Mucosa of rectum (tissue), 2 donors: ENCODE measurements at regions not wholly inside any gene's neighbourhood (a gene's known extent, or its start where the extent isn't known, plus 50 kb on each side); places are given as distances from the start of the nearest gene placed in this dataset.

ENCODE experiments used
- H3K27ac ChIP-seq, 2 donors: one replicate each; pipeline ENCODE4 v1.7.0; 2013; ENCODE audit warnings: inconsistent platforms in 2 of 2, low read depth in 2 of 2, low read length in 2 of 2
- H3K27me3 ChIP-seq, 2 donors: one replicate each; pipeline ENCODE4 v1.7.0; 2013; ENCODE audit warnings: low read length in 2 of 2; ENCODE audit not compliant: control insufficient read depth in 2 of 2, insufficient read depth in 2 of 2
- H3K36me3 ChIP-seq, 2 donors: one replicate each; pipeline ENCODE4 v1.7.0; 2013; ENCODE audit warnings: low read length in 2 of 2; ENCODE audit not compliant: control insufficient read depth in 2 of 2, insufficient read depth in 2 of 2
- H3K4me1 ChIP-seq, 2 donors: one replicate each; pipeline ENCODE4 v1.7.0; 2013; ENCODE audit warnings: low read length in 2 of 2, mild to moderate bottlenecking in 1 of 2; ENCODE audit not compliant: control insufficient read depth in 2 of 2, insufficient read depth in 2 of 2
- H3K4me3 ChIP-seq, 2 donors: one replicate each; pipeline ENCODE4 v1.7.0; 2013; ENCODE audit warnings: low read length in 2 of 2
- H3K9ac ChIP-seq, 2 donors: one replicate each; pipeline ENCODE4 v1.7.0; 2013; ENCODE audit warnings: low read length in 2 of 2, low read depth in 1 of 2, mild to moderate bottlenecking in 1 of 2
- H3K9me3 ChIP-seq, 2 donors: one replicate each; pipeline ENCODE4 v1.7.0; 2013; ENCODE audit warnings: low read length in 2 of 2; ENCODE audit not compliant: control insufficient read depth in 2 of 2
- donor health status: healthy.
- donor health status: Normal muscosa, but diverticular disease.

- Histone ChIP-seq H3K27me3 (no peaks in the 10 kb centered on the region), H3K36me3 (no peaks in the 10 kb centered on the region), H3K9me3 (no peaks in the 10 kb centered on the region)
Measured at GRCh38 chr12:24139035-24139434, 189.6 kb upstream of the SOX5 start.

DNA sequence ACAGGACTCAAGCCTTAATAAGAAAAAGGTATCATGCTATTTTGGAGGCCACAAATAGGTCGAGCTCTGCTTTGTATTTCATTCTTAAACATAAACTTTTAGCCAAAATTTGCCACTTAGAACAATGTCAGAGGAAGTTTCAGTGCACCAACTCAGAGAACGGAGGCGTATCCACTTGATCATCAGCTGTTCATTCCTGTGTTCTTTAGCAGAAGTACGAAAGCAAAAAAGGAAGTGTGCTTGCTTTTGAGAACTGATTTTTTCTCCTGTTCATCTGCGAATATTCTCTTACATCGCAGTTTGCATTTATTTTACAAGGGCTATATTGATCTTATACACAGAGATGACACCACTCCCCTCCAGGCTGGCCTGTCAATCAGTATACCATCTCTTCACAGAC is 188.6 kb upstream of the SOX5 start:
- Histone ChIP-seq H3K9ac (no peak overlapping the region), H3K4me1 (no peaks in the 10 kb centered on the region)

More at GRCh38 chr12:24139035-24139434, 189.6 kb upstream of the SOX5 start:
- H3K4me3 ChIP-seq: no peak overlapping the region
- H3K27ac ChIP-seq: no peak overlapping the region
- no peak overlapping the region for H3K9ac ChIP-seq
- no peaks in the 10 kb centered on the region for H3K4me1 ChIP-seq

GRCh38 chr12:24135158-24135850 is 185.8 kb upstream of the SOX5 start:
- Histone ChIP-seq H3K36me3 (no peaks in the 10 kb centered on the region), H3K4me3 (no peak overlapping the region), H3K27me3 (no peaks in the 10 kb centered on the region), H3K9ac (no peak overlapping the region), H3K27ac (no peak overlapping the region), H3K4me1 (no peaks in the 10 kb centered on the region), H3K9me3 (no peaks in the 10 kb centered on the region)

More for the DNA sequence above, 188.6 kb upstream of the SOX5 start:
- Histone ChIP-seq H3K4me3 (no peak overlapping the region), H3K27me3 (no peaks in the 10 kb centered on the region), H3K27ac (no peak overlapping the region), H3K9me3 (no peaks in the 10 kb centered on the region), H3K36me3 (no peaks in the 10 kb centered on the region)

DNA sequence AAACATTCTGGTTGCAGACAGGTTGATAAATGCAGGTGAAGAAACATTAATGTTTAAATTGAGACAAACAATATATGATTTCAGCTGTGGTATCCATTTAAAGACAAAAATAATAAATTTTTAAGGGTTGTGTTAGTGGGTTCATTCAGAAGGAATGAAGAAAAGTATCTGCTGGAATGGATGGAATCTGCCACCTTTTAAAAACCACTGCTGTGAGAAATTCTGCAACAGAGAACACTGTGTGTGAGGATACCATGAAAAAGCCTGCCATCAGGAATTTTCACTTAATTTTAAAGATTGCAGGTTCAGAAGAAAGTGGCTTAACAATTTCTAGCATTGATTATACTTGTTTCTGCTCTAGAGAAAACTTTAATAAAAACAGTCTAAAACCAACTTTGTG is 184.6 kb upstream of the SOX5 start:
- H3K9ac ChIP-seq: no peak overlapping the region
- H3K36me3 ChIP-seq: no peaks in the 10 kb centered on the region
- H3K27me3 ChIP-seq: no peaks in the 10 kb centered on the region
- H3K4me1 ChIP-seq: no peaks in the 10 kb centered on the region
- H3K9me3 ChIP-seq: no peaks in the 10 kb centered on the region
- no peak overlapping the region for H3K4me3 ChIP-seq
- no peak overlapping the region for H3K27ac ChIP-seq

GRCh38 chr12:24133384-24133783 is 183.9 kb upstream of the SOX5 start:
- no peaks in the 10 kb centered on the region for H3K36me3 ChIP-seq
- H3K9ac ChIP-seq: no peak overlapping the region
- no peaks in the 10 kb centered on the region for H3K27me3 ChIP-seq
- H3K4me3 ChIP-seq: no peak overlapping the region
- H3K27ac ChIP-seq: no peak overlapping the region
- no peaks in the 10 kb centered on the region for H3K4me1 ChIP-seq
- H3K9me3 ChIP-seq: no peaks in the 10 kb centered on the region

DNA sequence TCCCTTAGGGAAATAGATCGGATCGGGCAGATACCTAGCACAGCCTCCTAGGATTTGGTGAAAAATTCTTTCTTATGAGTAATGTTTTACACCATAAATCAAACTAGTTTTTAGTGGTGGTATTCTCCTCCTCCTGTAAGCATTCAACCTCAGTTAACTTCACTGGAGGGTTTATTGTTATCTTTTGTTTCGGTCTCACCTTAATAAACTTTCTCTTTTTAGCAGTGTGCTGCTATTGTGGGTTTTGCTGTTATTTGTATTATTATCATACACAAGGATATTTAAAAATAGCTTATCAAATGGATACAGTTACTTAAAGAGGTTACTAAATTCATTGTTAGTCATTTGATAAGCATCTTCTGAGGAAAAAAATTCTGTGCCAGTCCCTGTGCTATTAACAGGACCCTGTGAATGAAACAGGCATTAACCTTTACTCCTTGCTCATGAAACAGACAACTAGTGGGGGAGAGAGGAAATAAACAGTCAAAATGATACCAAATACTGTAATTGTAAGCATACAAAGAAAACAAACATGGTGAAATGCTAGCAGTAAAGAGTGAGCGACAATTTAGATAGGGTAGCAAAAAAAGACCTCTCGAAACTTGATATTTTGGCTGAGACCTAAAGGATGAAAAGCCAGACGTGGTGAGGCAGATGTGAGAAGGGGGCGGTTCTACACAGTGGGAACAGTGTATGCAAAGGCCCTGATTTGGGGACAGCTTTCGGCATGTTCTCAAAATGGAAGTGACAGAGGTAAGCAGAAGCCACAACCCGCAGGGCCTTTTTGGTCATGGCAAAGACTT is 178.7 kb upstream of the SOX5 start:
- Histone ChIP-seq H3K36me3 (no peaks in the 10 kb centered on the region), H3K9me3 (no peaks in the 10 kb centered on the region), H3K4me1 (no peaks in the 10 kb centered on the region), H3K27ac (no peak overlapping the region), H3K27me3 (no peaks in the 10 kb centered on the region), H3K4me3 (no peak overlapping the region), H3K9ac (no peak overlapping the region)

- H3K27me3 ChIP-seq: no peaks in the 10 kb centered on the region
- H3K27ac ChIP-seq: no peak overlapping the region
- H3K4me3 ChIP-seq: no peak overlapping the region
- H3K36me3 ChIP-seq: no peaks in the 10 kb centered on the region
- no peak overlapping the region for H3K9ac ChIP-seq
- H3K9me3 ChIP-seq: no peaks in the 10 kb centered on the region
- no peaks in the 10 kb centered on the region for H3K4me1 ChIP-seq
Measured at GRCh38 chr12:24125280-24125679, 175.8 kb upstream of the SOX5 start.

GRCh38 chr12:24121911-24122310 is 172.4 kb upstream of the SOX5 start:
- Histone ChIP-seq H3K9me3 (no peaks in the 10 kb centered on the region), H3K36me3 (no peaks in the 10 kb centered on the region), H3K4me1 (no peaks in the 10 kb centered on the region), H3K9ac (no peak overlapping the region), H3K27ac (no peak overlapping the region), H3K4me3 (no peak overlapping the region), H3K27me3 (no peaks in the 10 kb centered on the region)

DNA sequence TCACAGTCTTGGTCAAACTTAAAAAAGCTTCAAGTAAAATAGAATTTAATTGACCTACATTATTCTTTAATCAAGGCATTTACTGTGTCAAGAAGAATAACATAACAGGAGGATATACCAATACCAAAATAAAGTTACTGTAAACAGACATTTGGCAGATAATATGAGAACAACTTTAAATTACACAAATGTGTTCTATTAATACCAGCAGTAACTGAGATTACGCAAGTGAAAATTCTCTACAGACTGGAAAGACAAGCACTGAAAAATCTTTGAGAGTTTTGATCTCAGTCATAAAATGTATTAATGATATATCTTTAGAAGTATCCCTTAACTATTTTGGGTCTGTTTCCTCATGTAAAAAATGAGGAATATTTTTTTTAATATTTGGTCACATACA is 169.2 kb upstream of the SOX5 start:
- Histone ChIP-seq H3K4me1 (no peaks in the 10 kb centered on the region), H3K9ac (no peak overlapping the region), H3K27ac (no peak overlapping the region)

DNA sequence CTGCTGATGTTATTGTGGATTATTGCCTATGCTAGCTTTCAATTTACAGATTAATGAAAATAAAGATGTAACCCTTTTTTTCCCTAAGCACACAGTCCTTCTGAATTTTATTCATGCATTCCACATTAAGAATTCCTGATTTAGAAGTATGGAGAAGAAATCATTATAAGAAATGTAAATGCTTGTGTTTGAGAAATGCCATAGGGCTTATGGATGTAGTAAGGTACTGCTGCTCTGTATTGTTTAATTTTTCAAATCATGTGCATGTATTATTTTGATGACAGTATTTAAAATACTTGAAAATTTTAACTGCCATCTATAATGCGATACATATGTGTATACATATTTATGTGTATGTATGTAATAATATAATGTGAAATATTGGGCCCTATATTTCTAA is 167.1 kb upstream of the SOX5 start:
- H3K9ac ChIP-seq: no peak overlapping the region
- H3K27me3 ChIP-seq: no peaks in the 10 kb centered on the region
- no peak overlapping the region for H3K4me3 ChIP-seq
- H3K4me1 ChIP-seq: no peaks in the 10 kb centered on the region
- H3K36me3 ChIP-seq: no peaks in the 10 kb centered on the region
- H3K27ac ChIP-seq: no peak overlapping the region
- no peaks in the 10 kb centered on the region for H3K9me3 ChIP-seq

More for the DNA sequence above, 169.2 kb upstream of the SOX5 start:
- H3K4me3 ChIP-seq: no peak overlapping the region
- H3K9me3 ChIP-seq: no peaks in the 10 kb centered on the region
- no peaks in the 10 kb centered on the region for H3K36me3 ChIP-seq
- no peaks in the 10 kb centered on the region for H3K27me3 ChIP-seq
